Trophoblast cell (in vitro differentiated cells and primary cell): ENCODE measurements at regions not wholly inside any gene's neighbourhood (a gene's known extent, or its start where the extent isn't known, plus 50 kb on each side); places are given as distances from the start of the nearest gene placed in this dataset.

Source experiments
- DNase-seq, 2 donors: peaks; one replicate each; pipeline ENCODE4 v3.0.0-alpha.2; 2016
- H2AFZ ChIP-seq: 2 replicates; pipeline ENCODE4 v1.6.1; 2013; ENCODE audit warnings: low read length, moderate library complexity, mild to moderate bottlenecking; ENCODE audit not compliant: insufficient read depth, poor library complexity
- H2AK5ac ChIP-seq: 2 replicates; pipeline ENCODE4 v1.6.1; 2013; ENCODE audit warnings: mild to moderate bottlenecking, low read length
- H2BK120ac ChIP-seq: 2 replicates; pipeline ENCODE4 v1.6.1; 2013; ENCODE audit warnings: low read length, mild to moderate bottlenecking, moderate library complexity; ENCODE audit not compliant: insufficient read depth, poor library complexity
- H2BK12ac ChIP-seq: 2 replicates; pipeline ENCODE4 v1.6.1; 2013; ENCODE audit warnings: mild to moderate bottlenecking, low read length, moderate library complexity
- H2BK5ac ChIP-seq: 2 replicates; pipeline ENCODE4 v1.6.1; 2013; ENCODE audit warnings: low read length, low read depth, moderate library complexity, mild to moderate bottlenecking; ENCODE audit not compliant: poor library complexity
- H3K14ac ChIP-seq: 2 replicates; pipeline ENCODE4 v1.6.1; 2013; ENCODE audit warnings: mild to moderate bottlenecking, low read length
- H3K18ac ChIP-seq: 2 replicates; pipeline ENCODE4 v1.6.1; 2013; ENCODE audit warnings: mild to moderate bottlenecking, low read length
- H3K23ac ChIP-seq: 2 replicates; pipeline ENCODE4 v1.6.1; 2013; ENCODE audit warnings: low read length
- H3K27ac ChIP-seq: 2 replicates; pipeline ENCODE4 v1.5.1; 2013; ENCODE audit warnings: low read depth, mild to moderate bottlenecking, inconsistent platforms, low read length, moderate library complexity
- H3K27me3 ChIP-seq: 2 replicates; pipeline ENCODE4 v1.6.1; 2013; ENCODE audit warnings: inconsistent platforms, mild to moderate bottlenecking, low read length, moderate library complexity; ENCODE audit not compliant: insufficient read depth
- H3K36me3 ChIP-seq, 2 experiments: 1 replicate in 1 of 2; 2 replicates in 1 of 2; pipeline ENCODE4 v1.6.1; 2013; ENCODE audit warnings: low read length in 2 of 2, mild to moderate bottlenecking in 2 of 2, moderate library complexity in 1 of 2; ENCODE audit not compliant: insufficient read depth in 2 of 2, control insufficient read depth in 1 of 2
- H3K4ac ChIP-seq: 2 replicates; pipeline ENCODE4 v1.6.1; 2013; ENCODE audit warnings: low read depth, mild to moderate bottlenecking, low read length, moderate library complexity
- H3K4me1 ChIP-seq, 2 experiments: 1 replicate in 1 of 2; 2 replicates in 1 of 2; pipeline ENCODE4 v1.6.1; 2013; ENCODE audit warnings: low read length in 2 of 2, mild to moderate bottlenecking in 2 of 2, moderate library complexity in 1 of 2; ENCODE audit not compliant: insufficient read depth in 2 of 2, control insufficient read depth in 1 of 2
- H3K4me2 ChIP-seq: 2 replicates; pipeline ENCODE4 v1.6.1; 2013; ENCODE audit warnings: inconsistent platforms, mild to moderate bottlenecking, low read length, moderate library complexity
- H3K4me3 ChIP-seq: 2 replicates; pipeline ENCODE4 v1.5.1; 2013; ENCODE audit warnings: mild to moderate bottlenecking, low read depth, low read length, inconsistent platforms
- H3K79me1 ChIP-seq: one replicate; pipeline ENCODE4 v1.6.1; 2013; ENCODE audit warnings: low read length
- H3K79me2 ChIP-seq: 2 replicates; pipeline ENCODE4 v1.6.1; 2013; ENCODE audit warnings: low read length, mild to moderate bottlenecking; ENCODE audit not compliant: control insufficient read depth, insufficient read depth, poor library complexity
- H3K9ac ChIP-seq: 2 replicates; pipeline ENCODE4 v1.6.1; 2013; ENCODE audit warnings: mild to moderate bottlenecking, low read length
- H3K9me3 ChIP-seq: 2 replicates; pipeline ENCODE4 v1.6.1; 2013; ENCODE audit warnings: low read depth, mild to moderate bottlenecking, control low read depth, inconsistent platforms, low read length; ENCODE audit not compliant: insufficient read depth
- H4K12ac ChIP-seq: 2 replicates; pipeline ENCODE4 v1.6.1; 2013; ENCODE audit warnings: low read depth, mild to moderate bottlenecking, low read length, moderate library complexity
- H4K8ac ChIP-seq: 2 replicates; pipeline ENCODE4 v1.6.1; 2013; ENCODE audit warnings: low read depth, mild to moderate bottlenecking, low read length, moderate library complexity
- H4K91ac ChIP-seq: one replicate; pipeline ENCODE4 v1.6.1; 2013; ENCODE audit warnings: low read depth, mild to moderate bottlenecking, low read length, moderate library complexity
- WGBS: extraction: QIAGEN DNeasy Blood & Tissue Kit; methylation state at CpG from one replicate; pipeline ENCODE4 v1.1.7; 2013; ENCODE audit warnings: missing lambda C conversion rate; ENCODE audit not compliant: insufficient read length, insufficient coverage; ENCODE audit errors: extremely low coverage; 5-methylcytosine and 5-hydroxymethylcytosine counted together

DNA sequence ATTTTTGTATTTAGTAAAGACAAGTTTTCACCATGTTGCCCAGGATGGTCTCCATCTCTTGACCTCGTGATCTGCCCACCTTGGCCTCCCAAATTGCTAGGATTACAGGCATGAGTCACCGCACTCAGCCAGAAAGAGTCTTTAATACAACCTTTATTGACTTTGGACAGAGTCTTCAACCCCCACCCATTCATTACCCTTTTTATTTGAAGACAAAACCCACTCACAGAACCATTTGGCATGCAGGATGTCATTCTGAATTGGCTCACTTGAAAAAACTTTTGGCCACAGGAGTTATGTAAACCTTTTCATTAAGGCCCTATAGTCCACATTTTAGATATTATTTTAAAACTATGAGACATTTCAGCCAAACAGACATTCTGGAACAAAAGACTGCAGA, 217.9 kb upstream of the RND3 start:
- WGBS, result no CpG with 5 or more reads among the region's 2 CpGs

DNA sequence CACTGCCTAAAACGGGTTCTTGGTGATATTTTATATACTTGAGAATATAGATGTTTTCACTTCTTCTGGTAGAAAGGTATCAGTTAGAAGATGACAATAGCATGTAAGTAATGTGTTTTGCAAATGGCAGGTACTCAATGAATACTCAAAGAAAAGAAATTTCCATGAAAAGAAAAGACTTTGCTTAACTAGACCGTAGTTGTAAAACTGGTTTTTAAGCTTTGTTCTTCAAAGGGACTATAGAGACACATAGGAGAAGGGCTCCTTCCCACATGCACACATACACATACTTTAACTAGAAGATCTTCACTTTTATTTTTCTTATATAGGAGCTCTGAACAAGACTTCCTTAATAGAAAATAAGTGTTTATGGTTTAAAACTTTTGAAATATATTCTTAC, 215.3 kb upstream of the RND3 start:
- no peak overlapping the region for H2BK120ac ChIP-seq
- H4K91ac ChIP-seq, result no peak overlapping the region
- H3K36me3 ChIP-seq, result no peaks in the 10 kb centered on the region
- no peak overlapping the region for H4K8ac ChIP-seq
- no peak overlapping the region for H3K14ac ChIP-seq
- no peak overlapping the region for H2AK5ac ChIP-seq
- no peak overlapping the region for H3K18ac ChIP-seq
- no peak overlapping the region for H2BK12ac ChIP-seq
- H3K4ac ChIP-seq, result no peak overlapping the region
- no peak overlapping the region for H3K23ac ChIP-seq
- H3K27ac ChIP-seq, result no peak overlapping the region
- H2AFZ ChIP-seq, result no peak overlapping the region
- no peak overlapping the region for H3K4me3 ChIP-seq
- DNase-seq, result peak in 1 of 2 donors; percentile 31
- no peak overlapping the region for H3K4me2 ChIP-seq
- H3K9ac ChIP-seq, result no peak overlapping the region
- H3K79me1 ChIP-seq, result no peaks in the 10 kb centered on the region
- H3K27me3 ChIP-seq, result no peaks in the 10 kb centered on the region
- no CpG with 5 or more reads among the region's 2 CpGs for WGBS
- peaks cover 0 to 2% of the 10 kb centered on the region in 2 experiments for H3K4me1 ChIP-seq
- H3K79me2 ChIP-seq, result no peaks in the 10 kb centered on the region
- H2BK5ac ChIP-seq, result no peak overlapping the region
- H3K9me3 ChIP-seq, result no peaks in the 10 kb centered on the region
- H4K12ac ChIP-seq, result no peak overlapping the region

More for the DNA sequence above, 217.9 kb upstream of the RND3 start:
- no peak overlapping the region for H4K12ac ChIP-seq
- no peak overlapping the region for H3K4ac ChIP-seq
- H2AK5ac ChIP-seq, result no peak overlapping the region
- H3K23ac ChIP-seq, result no peak overlapping the region
- H3K14ac ChIP-seq, result no peak overlapping the region
- H3K27me3 ChIP-seq, result no peaks in the 10 kb centered on the region
- H3K9me3 ChIP-seq, result no peaks in the 10 kb centered on the region
- H3K79me2 ChIP-seq, result no peaks in the 10 kb centered on the region
- no peak overlapping the region for H3K4me3 ChIP-seq
- no peaks in the 10 kb centered on the region for H3K79me1 ChIP-seq
- H3K18ac ChIP-seq, result no peak overlapping the region
- H2BK120ac ChIP-seq, result no peak overlapping the region
- H3K4me1 ChIP-seq, result peaks cover 0 to 2% of the 10 kb centered on the region in 2 experiments
- no peak overlapping the region for H4K8ac ChIP-seq
- H2AFZ ChIP-seq, result no peak overlapping the region
- H3K4me2 ChIP-seq, result no peak overlapping the region
- no peaks in the 10 kb centered on the region for H3K36me3 ChIP-seq
- no peak overlapping the region for H3K27ac ChIP-seq
- no peak overlapping the region for H4K91ac ChIP-seq
- H2BK5ac ChIP-seq, result no peak overlapping the region
- H2BK12ac ChIP-seq, result no peak overlapping the region
- no peak for DNase-seq
- H3K9ac ChIP-seq, result no peak overlapping the region

DNA sequence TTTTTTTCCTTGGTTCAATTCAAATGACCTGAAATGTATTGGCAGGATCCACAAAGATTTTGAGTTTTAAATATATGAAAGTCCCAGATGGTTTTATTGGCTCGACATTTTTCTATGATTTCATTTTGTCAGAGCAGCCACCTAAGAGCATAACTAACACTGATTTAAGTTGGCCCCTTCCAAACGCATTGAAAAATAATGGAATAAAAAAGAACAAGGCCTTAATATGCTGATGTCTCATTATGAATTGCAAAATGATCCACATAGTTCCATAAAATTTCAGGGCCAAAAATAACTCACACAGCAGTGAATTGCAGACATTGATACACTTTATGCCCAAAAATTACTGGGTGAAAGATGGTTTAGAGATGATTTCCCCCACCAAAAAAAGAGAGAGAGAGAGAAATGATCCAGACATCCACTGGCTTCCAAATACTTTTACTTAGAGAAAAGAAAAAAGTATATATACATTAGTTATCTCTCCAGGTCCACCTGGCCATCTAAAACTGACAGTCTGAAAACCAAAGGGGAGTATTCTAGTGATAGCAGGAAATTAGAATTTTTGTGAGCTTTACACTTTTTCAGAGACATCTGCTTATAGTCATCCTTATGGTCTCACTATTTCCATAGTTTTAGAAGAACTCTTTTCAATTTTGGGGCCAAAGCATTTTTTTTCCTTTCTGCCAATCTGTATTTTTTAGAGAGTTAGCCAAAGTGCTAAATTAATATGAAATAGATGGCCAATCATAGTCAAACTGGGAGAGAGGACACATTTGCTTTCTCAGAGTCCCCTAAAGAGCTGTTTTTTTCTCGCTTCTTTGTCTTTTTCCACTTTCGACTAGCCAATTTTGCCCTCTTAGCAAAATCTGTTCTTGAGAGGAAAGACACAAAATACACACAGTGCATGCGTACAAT, 213.5 kb upstream of the RND3 start:
- DNase-seq, result no peak
- Histone ChIP-seq H3K4me2 (no peak overlapping the region), H3K79me2 (no peaks in the 10 kb centered on the region), H3K27ac (no peak overlapping the region), H2BK12ac (no peak overlapping the region), H3K18ac (no peak overlapping the region), H3K4ac (no peak overlapping the region), H2BK120ac (no peak overlapping the region), H2BK5ac (no peak overlapping the region), H3K23ac (no peak overlapping the region), H4K12ac (no peak overlapping the region), H2AFZ (no peak overlapping the region), H3K14ac (no peak overlapping the region), H3K36me3 (no peaks in the 10 kb centered on the region), H3K4me3 (no peak overlapping the region), H4K8ac (no peak overlapping the region), H3K9ac (no peak overlapping the region), H2AK5ac (no peak overlapping the region), H4K91ac (no peak overlapping the region), H3K27me3 (no peaks in the 10 kb centered on the region), H3K79me1 (no peaks in the 10 kb centered on the region), H3K9me3 (no peaks in the 10 kb centered on the region), H3K4me1 (peaks cover 0 to 2% of the 10 kb centered on the region in 2 experiments)
- no CpG with 5 or more reads among the region's 5 CpGs for WGBS

DNA sequence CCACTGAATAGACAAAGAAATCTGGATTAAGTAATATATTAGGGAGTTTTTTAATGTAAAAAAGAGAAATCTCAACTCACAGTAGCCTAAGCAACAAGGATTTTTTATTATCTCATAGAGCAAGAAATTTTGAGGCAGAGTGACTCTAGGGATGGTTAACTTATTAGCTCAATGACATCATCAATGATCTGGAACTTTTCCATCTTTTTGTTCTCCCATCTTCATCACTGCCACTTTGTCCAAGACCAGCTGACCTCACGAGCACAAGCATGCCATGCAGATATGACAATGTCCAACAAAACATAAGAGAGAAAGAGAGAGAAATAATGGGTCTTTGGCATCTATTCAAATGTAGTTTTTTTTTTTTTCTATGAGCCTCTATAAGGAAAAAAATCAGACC, 211.8 kb upstream of the RND3 start:
- Histone ChIP-seq H2AK5ac (no peak overlapping the region), H3K79me1 (no peaks in the 10 kb centered on the region), H2BK120ac (no peak overlapping the region), H3K14ac (no peak overlapping the region), H3K36me3 (no peaks in the 10 kb centered on the region), H3K27me3 (no peaks in the 10 kb centered on the region), H4K12ac (no peak overlapping the region), H3K9me3 (no peaks in the 10 kb centered on the region), H3K4me1 (peaks cover 0 to 2% of the 10 kb centered on the region in 2 experiments), H3K27ac (no peak overlapping the region), H4K91ac (no peak overlapping the region), H3K9ac (no peak overlapping the region), H3K18ac (no peak overlapping the region), H2BK12ac (no peak overlapping the region), H3K79me2 (no peaks in the 10 kb centered on the region), H2AFZ (no peak overlapping the region), H3K23ac (no peak overlapping the region), H3K4ac (no peak overlapping the region), H3K4me2 (no peak overlapping the region), H2BK5ac (no peak overlapping the region), H4K8ac (no peak overlapping the region), H3K4me3 (no peak overlapping the region)
- WGBS, result no CpG with 5 or more reads among the region's 1 CpG
- no peak for DNase-seq
